B cell (primary cell): ENCODE measurements at regions not wholly inside any gene's neighbourhood (a gene's known extent, or its start where the extent isn't known, plus 50 kb on each side); places are given as distances from the start of the nearest gene placed in this dataset.
"Not testable (repeated sequence)": the region's sequence is repeated elsewhere in the genome, so short reads cannot be mapped to it uniquely, and the experiment has no call there.

Source experiments
- EZH2 ChIP-seq: IDR thresholded peaks from 2 replicates; pipeline ENCODE4 v1.6.1; 2012; ENCODE audit warnings: borderline replicate concordance, low read depth, mild to moderate bottlenecking, moderate library complexity, low read length; ENCODE audit not compliant: insufficient read depth, poor library complexity, severe bottlenecking
- TF ChIP-seq, protein P1 (sequence below): fragments of 200-600 bp; IDR thresholded peaks from one replicate; pipeline ENCODE4 v1.8.0; 2022; ENCODE audit warnings: antibody characterized with exemption, mild to moderate bottlenecking

DNA sequence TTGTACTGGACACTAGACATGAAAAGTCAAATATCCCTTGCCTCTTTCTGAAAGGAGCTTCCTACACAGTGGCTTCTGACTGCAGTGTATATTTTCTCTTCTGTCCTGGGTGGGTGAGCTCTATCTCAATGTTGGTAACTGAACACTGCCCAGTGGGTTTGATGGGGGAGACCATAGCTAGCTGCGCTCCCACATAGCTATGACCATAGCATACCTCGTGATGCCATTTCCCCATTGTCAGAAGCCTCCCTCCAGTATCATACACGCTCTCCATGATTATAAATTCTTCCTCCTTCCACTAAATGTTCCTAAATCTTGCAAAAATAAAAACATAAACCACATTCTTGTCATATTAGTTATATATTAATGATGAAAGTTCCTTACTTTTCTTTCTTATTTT lies 2134.7 kb upstream of the DEFB115 start:
- TF ChIP-seq EZH2: not testable (repeated sequence)
- TF ChIP-seq, protein P1, sequence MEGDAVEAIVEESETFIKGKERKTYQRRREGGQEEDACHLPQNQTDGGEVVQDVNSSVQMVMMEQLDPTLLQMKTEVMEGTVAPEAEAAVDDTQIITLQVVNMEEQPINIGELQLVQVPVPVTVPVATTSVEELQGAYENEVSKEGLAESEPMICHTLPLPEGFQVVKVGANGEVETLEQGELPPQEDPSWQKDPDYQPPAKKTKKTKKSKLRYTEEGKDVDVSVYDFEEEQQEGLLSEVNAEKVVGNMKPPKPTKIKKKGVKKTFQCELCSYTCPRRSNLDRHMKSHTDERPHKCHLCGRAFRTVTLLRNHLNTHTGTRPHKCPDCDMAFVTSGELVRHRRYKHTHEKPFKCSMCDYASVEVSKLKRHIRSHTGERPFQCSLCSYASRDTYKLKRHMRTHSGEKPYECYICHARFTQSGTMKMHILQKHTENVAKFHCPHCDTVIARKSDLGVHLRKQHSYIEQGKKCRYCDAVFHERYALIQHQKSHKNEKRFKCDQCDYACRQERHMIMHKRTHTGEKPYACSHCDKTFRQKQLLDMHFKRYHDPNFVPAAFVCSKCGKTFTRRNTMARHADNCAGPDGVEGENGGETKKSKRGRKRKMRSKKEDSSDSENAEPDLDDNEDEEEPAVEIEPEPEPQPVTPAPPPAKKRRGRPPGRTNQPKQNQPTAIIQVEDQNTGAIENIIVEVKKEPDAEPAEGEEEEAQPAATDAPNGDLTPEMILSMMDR: not testable (repeated sequence)
